Calu3 (cell line): ENCODE measurements at regions not wholly inside any gene's neighbourhood (a gene's known extent, or its start where the extent isn't known, plus 50 kb on each side); places are given as distances from the start of the nearest gene placed in this dataset.

Experiments
- BruUV-seq: library from RNA; stranded (reverse); fragments of 400-500 nt; replicated peaks from 2 replicates; lab custom pipeline; 2021; lab: Mats Ljungman, UMichigan
- CTCF ChIA-PET: fragments of 300-600 bp; sonication (Branson Sonifier 250); formaldehyde crosslinking; loops from one replicate; lab custom pipeline; 2022; ENCODE audit warnings: antibody characterized with exemption; lab: Charles Lee
- DNase-seq: peaks from one replicate; pipeline ENCODE4 v3.0.0; 2022
- H3K27ac Mint-ChIP-seq: one replicate; pipeline ENCODE4 v1.8.0; 2022; ENCODE audit warnings: mixed read lengths; ENCODE audit not compliant: unreplicated experiment
- H3K27me3 Mint-ChIP-seq: one replicate; pipeline ENCODE4 v1.8.0; 2022; ENCODE audit warnings: mixed read lengths; ENCODE audit not compliant: unreplicated experiment
- H3K36me3 Mint-ChIP-seq: one replicate; pipeline ENCODE4 v1.8.0; 2022; ENCODE audit warnings: mild to moderate bottlenecking, moderate library complexity, mixed read lengths; ENCODE audit not compliant: insufficient read depth, unreplicated experiment
- H3K4me1 Mint-ChIP-seq: one replicate; pipeline ENCODE4 v1.8.0; 2022; ENCODE audit warnings: mild to moderate bottlenecking, low read depth, mixed read lengths; ENCODE audit not compliant: unreplicated experiment
- H3K4me3 Mint-ChIP-seq: one replicate; pipeline ENCODE4 v1.8.0; 2022; ENCODE audit warnings: mild to moderate bottlenecking, low read depth, moderate library complexity, mixed read lengths; ENCODE audit not compliant: unreplicated experiment
- H3K9me3 Mint-ChIP-seq: one replicate; pipeline ENCODE4 v1.8.0; 2022; ENCODE audit warnings: low read depth, mixed read lengths; ENCODE audit not compliant: unreplicated experiment
- intact Hi-C: fragments of 100-400 bp; cut with micrococcal nuclease; formaldehyde crosslinking; loops from one replicate; pipeline ENCODE4 v1.10.0; 2022; ENCODE audit not compliant: unreplicated experiment
- TF ChIP-seq, protein P1 (sequence below): fragments of 200-600 bp; IDR thresholded peaks from one replicate; pipeline ENCODE4 v1.8.0; 2022; ENCODE audit warnings: antibody characterized with exemption; ENCODE audit not compliant: unreplicated experiment

DNA sequence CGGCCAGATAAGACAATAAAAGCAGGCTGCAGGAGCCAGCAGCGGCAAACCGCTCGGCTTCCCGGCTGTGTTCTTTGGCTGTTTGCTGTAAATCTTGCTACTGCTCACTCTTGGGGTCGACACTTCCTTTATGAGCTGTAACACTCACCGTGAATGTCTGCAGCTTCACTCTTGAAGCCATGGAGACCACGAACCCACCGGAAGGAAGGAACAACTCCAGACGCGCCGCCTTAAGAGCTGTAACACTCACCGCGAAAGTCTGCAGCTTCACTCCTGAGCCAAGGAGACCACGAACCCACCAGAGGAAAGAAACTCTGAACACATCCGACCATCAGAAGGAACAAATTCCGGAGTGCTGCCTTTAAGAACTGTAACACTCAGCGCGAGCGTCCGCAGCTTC, 451.7 kb downstream of the AGTPBP1 start:
- H3K4me3 Mint-ChIP-seq: no peak overlapping the region
- DNase-seq: no peak
- TF ChIP-seq, protein P1, sequence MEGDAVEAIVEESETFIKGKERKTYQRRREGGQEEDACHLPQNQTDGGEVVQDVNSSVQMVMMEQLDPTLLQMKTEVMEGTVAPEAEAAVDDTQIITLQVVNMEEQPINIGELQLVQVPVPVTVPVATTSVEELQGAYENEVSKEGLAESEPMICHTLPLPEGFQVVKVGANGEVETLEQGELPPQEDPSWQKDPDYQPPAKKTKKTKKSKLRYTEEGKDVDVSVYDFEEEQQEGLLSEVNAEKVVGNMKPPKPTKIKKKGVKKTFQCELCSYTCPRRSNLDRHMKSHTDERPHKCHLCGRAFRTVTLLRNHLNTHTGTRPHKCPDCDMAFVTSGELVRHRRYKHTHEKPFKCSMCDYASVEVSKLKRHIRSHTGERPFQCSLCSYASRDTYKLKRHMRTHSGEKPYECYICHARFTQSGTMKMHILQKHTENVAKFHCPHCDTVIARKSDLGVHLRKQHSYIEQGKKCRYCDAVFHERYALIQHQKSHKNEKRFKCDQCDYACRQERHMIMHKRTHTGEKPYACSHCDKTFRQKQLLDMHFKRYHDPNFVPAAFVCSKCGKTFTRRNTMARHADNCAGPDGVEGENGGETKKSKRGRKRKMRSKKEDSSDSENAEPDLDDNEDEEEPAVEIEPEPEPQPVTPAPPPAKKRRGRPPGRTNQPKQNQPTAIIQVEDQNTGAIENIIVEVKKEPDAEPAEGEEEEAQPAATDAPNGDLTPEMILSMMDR: no peak
- peaks cover 22% of the 10 kb centered on the region for H3K27me3 Mint-ChIP-seq
- H3K9me3 Mint-ChIP-seq: peaks cover 2% of the 10 kb centered on the region
- intact Hi-C loops: no loop called here
- no peak overlapping the region for H3K27ac Mint-ChIP-seq
- CTCF ChIA-PET: no interaction called here
- H3K36me3 Mint-ChIP-seq: no peaks in the 10 kb centered on the region
- H3K4me1 Mint-ChIP-seq: no peaks in the 10 kb centered on the region
- no TSS peak for BruUV-seq

DNA sequence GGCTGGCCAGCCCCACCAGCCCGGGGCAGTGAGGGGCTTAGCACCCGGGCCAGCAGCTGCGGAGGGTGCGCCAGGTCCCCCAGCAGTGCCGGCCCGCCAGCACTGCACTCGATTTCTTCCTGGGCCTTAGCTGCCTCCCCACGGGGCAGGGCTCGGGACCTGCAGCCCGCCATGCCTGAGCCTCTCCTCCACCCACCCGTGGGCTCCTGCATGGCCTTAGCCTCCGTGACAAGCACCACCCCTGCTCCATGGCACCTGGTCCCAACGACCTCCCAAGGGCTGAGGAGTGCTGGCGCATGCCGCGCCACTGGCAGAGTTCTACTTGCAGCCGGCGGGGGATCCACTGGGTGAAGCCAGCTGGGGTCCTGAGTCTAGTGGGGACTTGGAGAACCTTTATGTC, 452.6 kb downstream of the AGTPBP1 start:
- H3K36me3 Mint-ChIP-seq: no peaks in the 10 kb centered on the region
- TF ChIP-seq, protein P1: no peak
- no peaks in the 10 kb centered on the region for H3K4me1 Mint-ChIP-seq
- DNase-seq: no peak
- peaks cover 2% of the 10 kb centered on the region for H3K9me3 Mint-ChIP-seq
- H3K4me3 Mint-ChIP-seq: no peak overlapping the region
- intact Hi-C loops: no loop called here
- no peak overlapping the region for H3K27ac Mint-ChIP-seq
- CTCF ChIA-PET: no interaction called here
- H3K27me3 Mint-ChIP-seq: peaks cover 22% of the 10 kb centered on the region
- BruUV-seq: no TSS peak

GRCh38 chr9:85283421-85283820, 458.3 kb downstream of the AGTPBP1 start:
- Mint-ChIP-seq H3K27ac (no peak overlapping the region), H3K4me3 (no peak overlapping the region), H3K27me3 (peaks cover 56% of the 10 kb centered on the region), H3K4me1 (no peaks in the 10 kb centered on the region), H3K9me3 (peaks cover 2% of the 10 kb centered on the region), H3K36me3 (no peaks in the 10 kb centered on the region)
- TF ChIP-seq, protein P1: no peak
- CTCF ChIA-PET: no interaction called here
- no TSS peak for BruUV-seq
- no peak for DNase-seq
- intact Hi-C loops: no loop called here

GRCh38 chr9:85278769-85279168, 463.0 kb downstream of the AGTPBP1 start:
- no peak overlapping the region for H3K27ac Mint-ChIP-seq
- CTCF ChIA-PET: no interaction called here
- H3K4me1 Mint-ChIP-seq: no peaks in the 10 kb centered on the region
- H3K27me3 Mint-ChIP-seq: peaks cover 34% of the 10 kb centered on the region
- no peak overlapping the region for H3K4me3 Mint-ChIP-seq
- intact Hi-C loops: no loop called here
- no peak for DNase-seq
- no peaks in the 10 kb centered on the region for H3K36me3 Mint-ChIP-seq
- H3K9me3 Mint-ChIP-seq: no peaks in the 10 kb centered on the region
- TF ChIP-seq, protein P1: no peak
- no TSS peak for BruUV-seq

GRCh38 chr9:85276741-85277140, 465.0 kb downstream of the AGTPBP1 start:
- TF ChIP-seq, protein P1: no peak
- intact Hi-C loops: no loop called here
- H3K27me3 Mint-ChIP-seq: peaks cover 30% of the 10 kb centered on the region
- H3K4me1 Mint-ChIP-seq: no peaks in the 10 kb centered on the region
- H3K4me3 Mint-ChIP-seq: no peak overlapping the region
- no peaks in the 10 kb centered on the region for H3K36me3 Mint-ChIP-seq
- no peaks in the 10 kb centered on the region for H3K9me3 Mint-ChIP-seq
- no peak overlapping the region for H3K27ac Mint-ChIP-seq
- no TSS peak for BruUV-seq
- no peak for DNase-seq
- CTCF ChIA-PET: no interaction called here
